HCT116 (cell line): ENCODE measurements at regions not wholly inside any gene's neighbourhood (a gene's known extent, or its start where the extent isn't known, plus 50 kb on each side); places are given as distances from the start of the nearest gene placed in this dataset.

Source experiments
- ATAC-seq: fragments of 200-7000 bp; cut with Tn5 transposase; 2 replicates; pipeline ENCODE4 v1.9.1; 2020; ENCODE audit warnings: mild to moderate bottlenecking, moderate library complexity
- BruUV-seq: library from RNA; stranded (reverse); fragments of 400-500 nt; replicated peaks from 2 replicates; lab custom pipeline; 2021; lab: Mats Ljungman, UMichigan
- CTCF ChIA-PET: fragments of 300-600 bp; sonication (Branson Sonifier 250); formaldehyde crosslinking; loops from one replicate; lab custom pipeline; 2021; ENCODE audit warnings: antibody characterized with exemption; lab: Charles Lee
- POLR2A ChIA-PET: fragments of 300-600, 350-600 bp; sonication (Branson Sonifier 250); formaldehyde crosslinking; loops from one replicate; lab custom pipeline; 2021; ENCODE audit warnings: antibody characterized with exemption; lab: Charles Lee
- RAD21 ChIA-PET, 2 experiments: fragments of 300-600 bp; sonication (Branson Sonifier 250); formaldehyde crosslinking; loops; one replicate each; lab custom pipeline; 2023; ENCODE audit warnings: low total read pairs in 2 of 2; ENCODE audit not compliant: uncharacterized antibody in 2 of 2, unreplicated experiment in 2 of 2, low non-redundant PET in 1 of 2; lab: Charles Lee
- DNase-seq: peaks from one replicate; pipeline ENCODE4 v3.0.0-alpha.2; 2010; ENCODE audit warnings: low read depth, low spot score
- H2AFZ ChIP-seq: fragments of 200-600 bp; shearing (Covaris generic), sonication (generic); 2 replicates; pipeline ENCODE4 v1.6.1; 2017; ENCODE audit warnings: low read depth, mixed run types, mixed read lengths, antibody characterized with exemption, low read length; ENCODE audit not compliant: poor library complexity, severe bottlenecking
- H3K27ac ChIP-seq: 2 replicates; pipeline ENCODE4 v1.5.1; 2012; ENCODE audit warnings: low read depth, low read length
- H3K27me3 ChIP-seq: fragments of 200-600 bp; sonication (generic); 2 replicates; pipeline ENCODE4 v1.6.1; 2016; ENCODE audit warnings: mixed run types, low read length, mixed read lengths; ENCODE audit not compliant: insufficient read depth
- H3K36me3 ChIP-seq, 2 experiments: fragments of 200-500 bp in 1 of 2; fragments of 200-600 bp in 1 of 2; sonication (Bioruptor generic) in 1 of 2; sonication (generic) in 1 of 2; 2 replicates each; pipeline versions ENCODE4 v1.5.1 to v1.6.1; 2014 to 2016; ENCODE audit warnings: low read length in 2 of 2, inconsistent platforms in 1 of 2, mixed read lengths in 1 of 2, mixed run types in 1 of 2; ENCODE audit not compliant: insufficient read depth in 2 of 2, control insufficient read depth in 1 of 2
- H3K4me1 ChIP-seq, 2 experiments: fragments of 200-600 bp in 1 of 2; sonication (generic) in 1 of 2; 2 replicates each; pipeline versions ENCODE4 v1.5.1 to v1.6.1; 2012 to 2017; ENCODE audit warnings: low read length in 2 of 2, inconsistent platforms in 1 of 2, mild to moderate bottlenecking in 1 of 2, mixed read lengths in 1 of 2, mixed run types in 1 of 2, moderate library complexity in 1 of 2; ENCODE audit not compliant: insufficient read depth in 2 of 2, control insufficient read depth in 1 of 2
- H3K4me2 ChIP-seq: fragments of 200-600 bp; sonication (generic); 2 replicates; pipeline ENCODE4 v1.6.1; 2017; ENCODE audit warnings: mixed run types, low read length, mixed read lengths
- H3K4me3 ChIP-seq, 2 experiments: fragments of 200-600 bp in 1 of 2; sonication (generic) in 1 of 2; replicated peaks in 1 of 2; 2 replicates each; pipeline ENCODE4 v1.5.1; 2011 to 2016; ENCODE audit warnings: low read length in 2 of 2, control low read depth in 1 of 2, low read depth in 1 of 2, mild to moderate bottlenecking in 1 of 2, mixed read lengths in 1 of 2, mixed run types in 1 of 2
- H3K79me2 ChIP-seq: fragments of 200-600 bp; sonication (generic); 2 replicates; pipeline ENCODE4 v1.6.1; 2017; ENCODE audit warnings: mild to moderate bottlenecking, mixed run types, low read length, moderate library complexity, mixed read lengths; ENCODE audit not compliant: insufficient read depth
- H3K9ac ChIP-seq: fragments of 200-600 bp; sonication (generic); 2 replicates; pipeline ENCODE4 v1.6.1; 2016; ENCODE audit warnings: low read length, mixed read lengths
- H3K9me2 ChIP-seq: fragments of 200-600 bp; sonication (generic), shearing (Covaris generic); 2 replicates; pipeline ENCODE4 v1.6.1; 2017; ENCODE audit warnings: mixed run types, mild to moderate bottlenecking, moderate library complexity; ENCODE audit not compliant: insufficient read depth
- H3K9me3 ChIP-seq, 2 experiments: fragments of 200-500 bp in 1 of 2; fragments of 200-600 bp in 1 of 2; sonication (Bioruptor generic) in 1 of 2; sonication (generic) in 1 of 2; 2 replicates each; pipeline ENCODE4 v1.6.1; 2014 to 2017; ENCODE audit warnings: low read length in 2 of 2, mixed read lengths in 2 of 2, inconsistent platforms in 1 of 2, low read depth in 1 of 2, mild to moderate bottlenecking in 1 of 2, mixed run types in 1 of 2, moderate library complexity in 1 of 2; ENCODE audit not compliant: control insufficient read depth in 1 of 2, insufficient read depth in 1 of 2
- H4K20me1 ChIP-seq: fragments of 200-600 bp; sonication (generic), shearing (Covaris generic); 2 replicates; pipeline ENCODE4 v1.6.1; 2017; ENCODE audit warnings: mixed run types, mild to moderate bottlenecking, moderate library complexity; ENCODE audit not compliant: insufficient read depth
- CBX3 ChIP-seq: IDR thresholded peaks from 2 replicates; pipeline ENCODE4 v1.6.1; 2012; ENCODE audit warnings: low read depth
- CEBPB ChIP-seq: IDR thresholded peaks from 2 replicates; pipeline ENCODE4 v1.6.1; 2012; ENCODE audit warnings: low read depth
- EGR1 ChIP-seq: IDR thresholded peaks from 2 replicates; pipeline ENCODE4 v1.6.1; 2012; ENCODE audit warnings: low read depth
- ELF1 ChIP-seq: IDR thresholded peaks from 2 replicates; pipeline ENCODE4 v1.6.1; 2012; ENCODE audit warnings: low read depth, borderline replicate concordance
- EZH2 ChIP-seq: fragments of 200-600 bp; sonication (generic); IDR thresholded peaks from 2 replicates; pipeline ENCODE4 v1.6.1; 2017; ENCODE audit warnings: antibody characterized with exemption, mixed run types
- EZH2phosphoT487 ChIP-seq: fragments of 200-600 bp; IDR thresholded peaks from 2 replicates; pipeline ENCODE4 v1.6.1; 2018; ENCODE audit warnings: antibody characterized with exemption, borderline replicate concordance
- FOSL1 ChIP-seq: IDR thresholded peaks from 2 replicates; pipeline ENCODE4 v1.6.1; 2012; ENCODE audit warnings: low read depth
- POLR2A ChIP-seq: IDR thresholded peaks from 2 replicates; pipeline ENCODE4 v1.7.0; 2011; ENCODE audit warnings: borderline replicate concordance; ENCODE audit not compliant: insufficient read depth, insufficient read length; ENCODE audit errors: extremely low read depth
- POLR2AphosphoS5 ChIP-seq: IDR thresholded peaks from 2 replicates; pipeline ENCODE4 v1.6.1; 2011; ENCODE audit warnings: mild to moderate bottlenecking, low read depth, low read length, moderate library complexity
- RAD21 ChIP-seq: IDR thresholded peaks from 2 replicates; pipeline ENCODE4 v1.6.1; 2012; ENCODE audit warnings: low read depth, mild to moderate bottlenecking
- SP1 ChIP-seq: IDR thresholded peaks from 2 replicates; pipeline ENCODE4 v1.6.1; 2012; ENCODE audit warnings: low read depth
- TCF7L2 ChIP-seq: IDR thresholded peaks from 2 replicates; pipeline ENCODE4 v1.7.0; 2011; ENCODE audit warnings: borderline replicate concordance, inconsistent platforms; ENCODE audit not compliant: insufficient read depth, insufficient read length; ENCODE audit errors: extremely low read depth
- YY1 ChIP-seq: IDR thresholded peaks from 2 replicates; pipeline ENCODE4 v1.6.1; 2011; ENCODE audit warnings: low read length, low read depth, moderate library complexity, mild to moderate bottlenecking; ENCODE audit not compliant: insufficient replicate concordance; ENCODE audit errors: extremely low read depth
- ZFX ChIP-seq: fragments of 450-650 bp; IDR thresholded peaks from 2 replicates; pipeline ENCODE4 v1.6.1; 2017
- intact Hi-C: fragments of 100-400 bp; cut with micrococcal nuclease; formaldehyde crosslinking; loops from 2 replicates; pipeline ENCODE4 v1.10.0; 2022
- TF ChIP-seq, protein P1 (sequence below): IDR thresholded peaks from 2 replicates; pipeline ENCODE4 v1.6.1; 2012
- TF ChIP-seq, protein P2 (sequence below), 3 experiments: fragments of 200-600 bp in 1 of 3; sonication (generic) in 1 of 3; IDR thresholded peaks in 2 of 3; conservative IDR thresholded peaks in 1 of 3; 2 replicates each; pipeline ENCODE4 v1.5.1; 2012 to 2017; ENCODE audit warnings: low read depth in 2 of 3, low read length in 2 of 3, antibody characterized with exemption in 1 of 3, borderline replicate concordance in 1 of 3, control low read depth in 1 of 3, mild to moderate bottlenecking in 1 of 3, mixed read lengths in 1 of 3, mixed run types in 1 of 3, moderate library complexity in 1 of 3; ENCODE audit not compliant: insufficient read depth in 1 of 3
- TF ChIP-seq, protein P3 (sequence below): IDR thresholded peaks from 2 replicates; pipeline ENCODE4 v1.6.1; 2011; ENCODE audit warnings: mild to moderate bottlenecking, low read length, moderate library complexity; ENCODE audit not compliant: insufficient replicate concordance; ENCODE audit errors: extremely low read depth

DNA sequence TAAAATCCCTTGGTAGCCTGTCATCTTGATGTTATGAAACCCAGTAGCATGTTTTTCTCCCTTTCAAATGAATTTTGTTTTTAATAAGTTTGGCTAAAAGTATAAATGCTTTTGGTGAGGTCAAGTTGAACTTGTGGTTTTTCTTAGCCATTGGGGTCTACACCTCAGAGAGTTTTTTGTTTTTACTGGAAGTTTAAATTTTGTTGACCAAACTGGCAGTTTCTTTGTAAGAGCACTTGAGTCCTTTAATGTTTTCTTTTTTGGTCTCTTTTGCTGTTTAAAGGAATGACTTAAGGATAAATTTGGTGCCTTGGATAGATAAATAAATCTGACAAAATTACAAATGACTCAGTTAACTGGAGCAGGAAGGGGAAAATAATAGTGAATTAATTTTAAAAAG is 577.3 kb downstream of the SATB2 start:
- H3K9me2 ChIP-seq: no peaks in the 10 kb centered on the region
- ATAC-seq: no peak
- POLR2A ChIA-PET: no interaction called here

More for the DNA sequence above, 577.3 kb downstream of the SATB2 start:
- H2AFZ ChIP-seq: no peak overlapping the region
- H4K20me1 ChIP-seq: no peaks in the 10 kb centered on the region
- no peak overlapping the region for H3K9ac ChIP-seq
- no peaks in the 10 kb centered on the region for H3K36me3 ChIP-seq
- no peak for DNase-seq
- no peaks in the 10 kb centered on the region for H3K79me2 ChIP-seq
- no peak overlapping the region for H3K27ac ChIP-seq
- H3K9me3 ChIP-seq: no peaks in the 10 kb centered on the region
- H3K4me2 ChIP-seq: no peak overlapping the region
- no peaks in the 10 kb centered on the region for H3K27me3 ChIP-seq
- TF ChIP-seq, protein P1, sequence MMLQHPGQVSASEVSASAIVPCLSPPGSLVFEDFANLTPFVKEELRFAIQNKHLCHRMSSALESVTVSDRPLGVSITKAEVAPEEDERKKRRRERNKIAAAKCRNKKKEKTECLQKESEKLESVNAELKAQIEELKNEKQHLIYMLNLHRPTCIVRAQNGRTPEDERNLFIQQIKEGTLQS: no peak
- TF ChIP-seq YY1 (no peak), POLR2AphosphoS5 (no peak), EZH2 (no peak), FOSL1 (no peak), ZFX (no peak), RAD21 (no peak), TCF7L2 (no peak), EGR1 (no peak), CBX3 (no peak), ELF1 (no peak), CEBPB (no peak), POLR2A (no peak), EZH2phosphoT487 (no peak), SP1 (no peak)
- TF ChIP-seq, protein P2, sequence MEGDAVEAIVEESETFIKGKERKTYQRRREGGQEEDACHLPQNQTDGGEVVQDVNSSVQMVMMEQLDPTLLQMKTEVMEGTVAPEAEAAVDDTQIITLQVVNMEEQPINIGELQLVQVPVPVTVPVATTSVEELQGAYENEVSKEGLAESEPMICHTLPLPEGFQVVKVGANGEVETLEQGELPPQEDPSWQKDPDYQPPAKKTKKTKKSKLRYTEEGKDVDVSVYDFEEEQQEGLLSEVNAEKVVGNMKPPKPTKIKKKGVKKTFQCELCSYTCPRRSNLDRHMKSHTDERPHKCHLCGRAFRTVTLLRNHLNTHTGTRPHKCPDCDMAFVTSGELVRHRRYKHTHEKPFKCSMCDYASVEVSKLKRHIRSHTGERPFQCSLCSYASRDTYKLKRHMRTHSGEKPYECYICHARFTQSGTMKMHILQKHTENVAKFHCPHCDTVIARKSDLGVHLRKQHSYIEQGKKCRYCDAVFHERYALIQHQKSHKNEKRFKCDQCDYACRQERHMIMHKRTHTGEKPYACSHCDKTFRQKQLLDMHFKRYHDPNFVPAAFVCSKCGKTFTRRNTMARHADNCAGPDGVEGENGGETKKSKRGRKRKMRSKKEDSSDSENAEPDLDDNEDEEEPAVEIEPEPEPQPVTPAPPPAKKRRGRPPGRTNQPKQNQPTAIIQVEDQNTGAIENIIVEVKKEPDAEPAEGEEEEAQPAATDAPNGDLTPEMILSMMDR (IDR thresholded peaks at IDR 0.05 in 2 of 3, conservative IDR thresholded peaks at IDR 0.05 in 1 of 3; ENCODE audit: borderline replicate concordance in 1 of 3, insufficient read depth in 1 of 3, low read depth in 2 of 3, low read length in 2 of 3): no peak
- TF ChIP-seq, protein P3, sequence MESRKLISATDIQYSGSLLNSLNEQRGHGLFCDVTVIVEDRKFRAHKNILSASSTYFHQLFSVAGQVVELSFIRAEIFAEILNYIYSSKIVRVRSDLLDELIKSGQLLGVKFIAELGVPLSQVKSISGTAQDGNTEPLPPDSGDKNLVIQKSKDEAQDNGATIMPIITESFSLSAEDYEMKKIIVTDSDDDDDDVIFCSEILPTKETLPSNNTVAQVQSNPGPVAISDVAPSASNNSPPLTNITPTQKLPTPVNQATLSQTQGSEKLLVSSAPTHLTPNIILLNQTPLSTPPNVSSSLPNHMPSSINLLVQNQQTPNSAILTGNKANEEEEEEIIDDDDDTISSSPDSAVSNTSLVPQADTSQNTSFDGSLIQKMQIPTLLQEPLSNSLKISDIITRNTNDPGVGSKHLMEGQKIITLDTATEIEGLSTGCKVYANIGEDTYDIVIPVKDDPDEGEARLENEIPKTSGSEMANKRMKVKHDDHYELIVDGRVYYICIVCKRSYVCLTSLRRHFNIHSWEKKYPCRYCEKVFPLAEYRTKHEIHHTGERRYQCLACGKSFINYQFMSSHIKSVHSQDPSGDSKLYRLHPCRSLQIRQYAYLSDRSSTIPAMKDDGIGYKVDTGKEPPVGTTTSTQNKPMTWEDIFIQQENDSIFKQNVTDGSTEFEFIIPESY: no peak
- RAD21 ChIA-PET: no interaction called here
- intact Hi-C loops: no loop called here
- peaks cover 0 to 5% of the 10 kb centered on the region in 2 experiments; a peak in 1 of 4 replicates for H3K4me1 ChIP-seq
- no TSS peak for BruUV-seq
- no peak overlapping the region for H3K4me3 ChIP-seq
- CTCF ChIA-PET: no interaction called here
